ENCODE measurements at regions not wholly inside any gene's neighbourhood (a gene's known extent, or its start where the extent isn't known, plus 50 kb on each side); places are given as distances from the start of the nearest gene placed in this dataset.

DNA sequence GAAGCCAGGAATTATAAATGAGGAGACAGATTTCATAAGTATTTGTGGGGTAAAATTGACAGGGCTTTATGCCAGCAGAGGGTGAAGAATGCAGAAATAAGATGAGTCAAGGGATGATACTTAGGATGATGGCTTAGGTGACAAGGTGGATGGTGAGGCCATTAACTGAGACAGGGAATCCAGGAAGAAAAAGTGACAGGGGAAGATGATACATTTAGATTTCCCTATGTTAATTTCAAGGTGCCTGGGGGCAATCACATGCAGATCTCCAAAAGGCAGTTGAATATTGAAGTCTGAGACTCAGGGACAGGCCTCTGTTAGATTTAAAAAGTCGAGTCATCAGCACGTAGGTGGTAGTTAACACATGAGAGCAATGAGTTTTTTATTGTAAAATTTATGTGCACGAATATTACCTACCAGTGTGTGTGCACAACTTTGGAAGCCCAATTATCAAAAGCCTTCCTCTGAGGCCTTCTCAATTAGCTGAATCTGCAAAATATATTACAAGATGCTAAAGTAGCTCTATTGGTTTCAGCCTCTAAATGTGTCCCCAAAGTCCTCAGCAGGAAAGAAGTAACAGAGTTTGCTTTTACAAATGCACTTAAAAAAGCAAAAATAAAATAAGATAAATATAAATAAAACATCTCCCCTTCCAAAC lies 67.9 kb upstream of the CHL1 start:
- Histone ChIP-seq H3K4me1 (ENCODE audit: control insufficient read depth in 2 of 2, insufficient read depth in 2 of 2, low read length in 2 of 2) (no peaks in the 10 kb centered on the region), H3K27ac (ENCODE audit: low read length in 2 of 2) (no peak overlapping the region), H3K36me3 (replicated peaks in 1 of 2; ENCODE audit: control extremely low read depth in 1 of 2, control insufficient read depth in 1 of 2, extremely low read depth in 1 of 2, insufficient read depth in 2 of 2, low read length in 1 of 2) (no peaks in the 10 kb centered on the region), H3K9ac (ENCODE audit: low read length) (no peak overlapping the region), H3K27me3 (replicated peaks in 1 of 4; ENCODE audit: control extremely low read depth in 1 of 4, control insufficient read depth in 3 of 4, insufficient read depth in 4 of 4, low read length in 3 of 4) (no peaks in the 10 kb centered on the region), H2AFZ (ENCODE audit: insufficient read depth, low read depth, low read length, poor library complexity, severe bottlenecking) (no peak overlapping the region), H3K4me3 (ENCODE audit: control extremely low read depth in 1 of 5, extremely low read depth in 1 of 5, insufficient read depth in 1 of 5, low read depth in 2 of 5, low read length in 4 of 5) (no peak overlapping the region), H4K20me1 (ENCODE audit: control insufficient read depth, insufficient read depth, low read length, poor library complexity, severe bottlenecking) (no peaks in the 10 kb centered on the region), H3K4me2 (replicated peaks; ENCODE audit: low read depth, low read length, poor library complexity, severe bottlenecking) (no peak overlapping the region), H3K79me2 (ENCODE audit: control insufficient read depth, insufficient read depth, low read length) (no peaks in the 10 kb centered on the region), H3K9me3 (ENCODE audit: control extremely low read depth in 1 of 3, control insufficient read depth in 2 of 3, insufficient read depth in 1 of 3, low read length in 2 of 3) (no peaks in the 10 kb centered on the region)
- Mint-ChIP-seq H3K4me1 (peaks cover 4% of the 10 kb centered on the region), H3K9me3 (ENCODE audit: insufficient read depth) (no peaks in the 10 kb centered on the region), H3K4me3 (no peak overlapping the region), H3K27me3 (no peaks in the 10 kb centered on the region), H3K27ac (no peak overlapping the region)
- ChIA-PET CTCF (interaction anchor here (1.5 to 1.9 kb wide), 2 partner anchors 8 to 226 kb away, joined by 3 to 6 read pairs; no protein-coding TSS in a partner anchor), POLR2A (no interaction called here)
- intact Hi-C loops (cut with micrococcal nuclease), result no loop called here
- WGBS (ENCODE audit: insufficient coverage), result 83% methylated on average over 2 of the region's 3 CpGs
- no peak for TF ChIP-seq EZH2 (IDR thresholded peaks at IDR 0.05; ENCODE audit: borderline replicate concordance, insufficient read depth, low read depth, low read length, poor library complexity, severe bottlenecking)
- TF ChIP-seq, protein P1, sequence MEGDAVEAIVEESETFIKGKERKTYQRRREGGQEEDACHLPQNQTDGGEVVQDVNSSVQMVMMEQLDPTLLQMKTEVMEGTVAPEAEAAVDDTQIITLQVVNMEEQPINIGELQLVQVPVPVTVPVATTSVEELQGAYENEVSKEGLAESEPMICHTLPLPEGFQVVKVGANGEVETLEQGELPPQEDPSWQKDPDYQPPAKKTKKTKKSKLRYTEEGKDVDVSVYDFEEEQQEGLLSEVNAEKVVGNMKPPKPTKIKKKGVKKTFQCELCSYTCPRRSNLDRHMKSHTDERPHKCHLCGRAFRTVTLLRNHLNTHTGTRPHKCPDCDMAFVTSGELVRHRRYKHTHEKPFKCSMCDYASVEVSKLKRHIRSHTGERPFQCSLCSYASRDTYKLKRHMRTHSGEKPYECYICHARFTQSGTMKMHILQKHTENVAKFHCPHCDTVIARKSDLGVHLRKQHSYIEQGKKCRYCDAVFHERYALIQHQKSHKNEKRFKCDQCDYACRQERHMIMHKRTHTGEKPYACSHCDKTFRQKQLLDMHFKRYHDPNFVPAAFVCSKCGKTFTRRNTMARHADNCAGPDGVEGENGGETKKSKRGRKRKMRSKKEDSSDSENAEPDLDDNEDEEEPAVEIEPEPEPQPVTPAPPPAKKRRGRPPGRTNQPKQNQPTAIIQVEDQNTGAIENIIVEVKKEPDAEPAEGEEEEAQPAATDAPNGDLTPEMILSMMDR (IDR thresholded peaks at IDR 0.05), result no peak
- DNase-seq (no peak), ATAC-seq (ENCODE audit: low read depth) (no peak)

DNA sequence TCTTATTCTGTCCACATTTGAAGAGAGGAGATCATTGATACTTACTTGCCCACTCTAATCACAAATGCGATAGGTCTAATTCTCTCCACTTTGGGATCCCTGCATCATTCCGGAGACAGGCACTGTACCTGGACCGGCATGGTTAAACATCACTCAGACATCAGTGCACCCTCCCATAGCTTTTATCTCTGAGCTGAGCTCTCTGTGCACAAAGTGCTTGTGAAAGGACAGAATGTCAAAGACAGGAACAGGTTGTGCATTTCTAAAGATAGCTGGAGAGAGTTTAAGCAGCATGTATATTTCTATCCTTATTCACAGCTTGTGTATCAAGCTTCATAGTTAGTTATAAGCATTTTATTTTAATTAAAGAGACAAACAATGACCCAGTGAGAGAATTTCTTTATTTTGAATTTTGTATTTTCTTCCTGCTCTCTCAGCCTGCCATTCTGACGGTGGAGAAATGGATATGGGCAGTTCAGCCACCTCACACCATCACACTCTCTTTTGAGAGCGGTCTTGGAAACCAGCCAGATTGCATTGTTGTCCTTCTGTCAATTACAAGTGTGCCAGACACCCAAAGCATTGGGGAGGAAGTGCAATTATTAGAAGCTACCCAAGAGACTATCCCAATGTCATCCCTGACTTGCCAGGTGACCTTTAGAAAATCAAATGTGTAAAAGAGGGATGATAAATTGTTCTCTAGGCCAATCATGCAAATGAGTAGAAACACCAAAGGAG lies 65.2 kb upstream of the CHL1 start:
- no peaks in the 10 kb centered on the region for H3K27me3 Mint-ChIP-seq

More for the DNA sequence above, 65.2 kb upstream of the CHL1 start:
- Mint-ChIP-seq H3K27ac (no peak overlapping the region), H3K9me3 (ENCODE audit: insufficient read depth) (no peaks in the 10 kb centered on the region), H3K4me1 (no peaks in the 10 kb centered on the region), H3K4me3 (no peak overlapping the region)
- ChIA-PET POLR2A (no interaction called here), CTCF (no interaction called here)
- H3K36me3 ChIP-seq (replicated peaks in 1 of 2; ENCODE audit: control extremely low read depth in 1 of 2, control insufficient read depth in 1 of 2, extremely low read depth in 1 of 2, insufficient read depth in 2 of 2, low read length in 1 of 2), result no peaks in the 10 kb centered on the region
- no peaks in the 10 kb centered on the region for H3K4me1 ChIP-seq (ENCODE audit: control insufficient read depth in 2 of 2, insufficient read depth in 2 of 2, low read length in 2 of 2)
- H3K27me3 ChIP-seq (replicated peaks in 1 of 4; ENCODE audit: control extremely low read depth in 1 of 4, control insufficient read depth in 3 of 4, insufficient read depth in 4 of 4, low read length in 3 of 4), result no peaks in the 10 kb centered on the region
- no peaks in the 10 kb centered on the region for H3K79me2 ChIP-seq (ENCODE audit: control insufficient read depth, insufficient read depth, low read length)
- no peaks in the 10 kb centered on the region for H4K20me1 ChIP-seq (ENCODE audit: control insufficient read depth, insufficient read depth, low read length, poor library complexity, severe bottlenecking)
- H3K9me3 ChIP-seq (ENCODE audit: control extremely low read depth in 1 of 3, control insufficient read depth in 2 of 3, insufficient read depth in 1 of 3, low read length in 2 of 3), result no peaks in the 10 kb centered on the region
- ATAC-seq (ENCODE audit: low read depth) (no peak), DNase-seq (no peak)
- H2AFZ ChIP-seq (ENCODE audit: insufficient read depth, low read depth, low read length, poor library complexity, severe bottlenecking), result no peak overlapping the region
- intact Hi-C loops (cut with micrococcal nuclease), result no loop called here
- no peak overlapping the region for H3K9ac ChIP-seq (ENCODE audit: low read length)
- H3K4me3 ChIP-seq (ENCODE audit: control extremely low read depth in 1 of 5, extremely low read depth in 1 of 5, insufficient read depth in 1 of 5, low read depth in 2 of 5, low read length in 4 of 5), result no peak overlapping the region
- H3K4me2 ChIP-seq (replicated peaks; ENCODE audit: low read depth, low read length, poor library complexity, severe bottlenecking), result no peak overlapping the region
- TF ChIP-seq, protein P1 (IDR thresholded peaks at IDR 0.05), result no peak
- no peak for TF ChIP-seq EZH2 (IDR thresholded peaks at IDR 0.05; ENCODE audit: borderline replicate concordance, insufficient read depth, low read depth, low read length, poor library complexity, severe bottlenecking)
- no peak overlapping the region for H3K27ac ChIP-seq (ENCODE audit: low read length in 2 of 2)
- WGBS (ENCODE audit: insufficient coverage), result 100% methylated on average over 1 of the region's 5 CpGs

Measured in B cell (primary cell).